Gastroesophageal sphincter (tissue), 4 donors: ENCODE measurements at regions not wholly inside any gene's neighbourhood (a gene's known extent, or its start where the extent isn't known, plus 50 kb on each side); places are given as distances from the start of the nearest gene placed in this dataset.

Source experiments
- ATAC-seq: fragments of 150-250 bp; one replicate; pipeline ENCODE4 v1.9.1; 2016; ENCODE audit warnings: mild to moderate bottlenecking, moderate library complexity
- H3K27ac ChIP-seq, 4 donors: fragments of 200-600 bp; sonication (generic) in 3 of 4; 1 replicate in 3 of 4; 2 replicates in 1 of 4; pipeline ENCODE4 v1.5.1; 2016 to 2019
- H3K27me3 ChIP-seq: fragments of 200-600 bp; sonication (generic); one replicate; pipeline ENCODE4 v1.5.1; 2019
- H3K36me3 ChIP-seq, 2 donors: fragments of 200-600 bp; sonication (generic); one replicate each; pipeline ENCODE4 v1.5.1; 2019; ENCODE audit warnings: control low read depth in 1 of 2
- H3K4me1 ChIP-seq, 3 donors: fragments of 200-600 bp; sonication (generic); 1 replicate in 2 of 3; 2 replicates in 1 of 3; pipeline ENCODE4 v1.5.1; 2016 to 2019; ENCODE audit warnings: control low read depth in 2 of 3
- H3K4me3 ChIP-seq, 2 donors: fragments of 200-600 bp; sonication (generic); one replicate each; pipeline ENCODE4 v1.5.1; 2019; ENCODE audit warnings: mild to moderate bottlenecking in 1 of 2, moderate library complexity in 1 of 2
- H3K9me3 ChIP-seq, 3 donors: fragments of 200-600 bp; sonication (generic); one replicate each; pipeline ENCODE4 v1.5.1; 2017 to 2019; ENCODE audit warnings: control low read depth in 2 of 3
- CTCF ChIP-seq, 4 experiments: fragments of 200-600 bp in 2 of 4; fragments of 450-650 bp in 2 of 4; sonication (generic) in 1 of 4; IDR thresholded peaks; one replicate each; pipeline ENCODE4 v1.5.1; 2017 to 2019; ENCODE audit warnings: antibody characterized with exemption in 4 of 4, mild to moderate bottlenecking in 2 of 4, moderate library complexity in 2 of 4
- EP300 ChIP-seq: sonication (generic); formaldehyde crosslinking; IDR thresholded peaks from one replicate; pipeline ENCODE4 v1.6.1; 2017; ENCODE audit warnings: antibody characterized with exemption, mild to moderate bottlenecking
- POLR2A ChIP-seq, 2 donors: fragments of 450-650 bp; IDR thresholded peaks; one replicate each; pipeline ENCODE4 v1.6.1; 2017; ENCODE audit warnings: antibody characterized with exemption in 2 of 2, mild to moderate bottlenecking in 2 of 2, moderate library complexity in 1 of 2
- POLR2AphosphoS5 ChIP-seq: sonication (generic); formaldehyde crosslinking; IDR thresholded peaks from one replicate; pipeline ENCODE4 v1.6.1; 2017; ENCODE audit warnings: antibody characterized with exemption
- WGBS, 2 donors: methylation state at CpG; one replicate each; pipeline ENCODE4 v1.1.5; 2018; ENCODE audit warnings: low coverage in 1 of 2; 5-methylcytosine and 5-hydroxymethylcytosine counted together

DNA sequence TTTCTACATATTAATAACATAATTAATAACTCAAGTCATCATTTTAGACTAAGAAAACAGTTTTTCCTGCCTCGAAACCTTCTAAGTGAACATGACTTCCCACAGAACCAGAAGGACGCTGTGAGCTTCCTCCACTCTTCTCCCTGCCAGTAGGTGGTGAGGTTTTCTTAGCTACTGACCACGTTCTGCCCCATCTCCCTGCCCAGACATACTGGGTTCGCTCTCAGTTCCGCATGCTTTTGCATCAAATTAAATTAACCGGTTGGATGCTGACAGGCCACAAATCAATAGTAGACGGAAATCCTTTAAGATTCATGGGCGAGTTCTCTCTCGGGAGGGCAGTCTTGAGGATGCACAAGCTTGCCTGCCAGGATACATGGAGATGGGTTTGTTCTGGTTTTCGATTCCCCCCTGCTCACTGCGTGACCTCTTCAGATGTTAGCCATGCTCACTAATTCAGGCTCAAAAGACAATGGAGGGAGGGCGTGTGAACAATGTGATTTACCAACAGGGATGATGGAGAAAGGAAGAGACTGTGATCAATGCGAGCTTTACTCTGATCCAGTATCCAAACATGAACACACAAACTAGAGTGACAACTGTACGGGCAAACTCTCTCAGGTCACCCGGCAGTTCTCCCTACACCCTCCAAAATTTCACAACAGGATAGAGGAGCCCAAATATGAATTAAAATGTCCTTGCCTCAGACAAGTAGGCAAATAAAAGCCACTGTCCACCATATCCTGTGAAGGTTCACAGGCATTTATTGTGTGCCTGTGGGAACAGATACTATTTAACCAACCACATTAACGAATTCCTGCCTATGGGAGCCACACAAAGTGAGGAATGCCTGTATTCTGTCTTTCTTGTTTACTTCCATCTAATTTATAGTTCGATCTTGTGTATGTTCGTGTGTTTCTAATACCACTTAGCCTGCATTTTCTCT lies 375.7 kb downstream of the EIPR1 start:
- H3K27me3 ChIP-seq: peaks cover 32% of the 10 kb centered on the region
- H3K27ac ChIP-seq: no peak overlapping the region
- H3K4me1 ChIP-seq: no peaks in the 10 kb centered on the region
- no peak overlapping the region for H3K4me3 ChIP-seq
- WGBS, 2 donors: 32 to 48% methylated on average over 12 to 16 of the region's 18 CpGs
- ATAC-seq: no peak
- TF ChIP-seq EP300: no peak
- TF ChIP-seq CTCF (IDR thresholded peaks at IDR 0.05): peak in 1 of 4 experiments; percentile 32
- H3K36me3 ChIP-seq: no peaks in the 10 kb centered on the region
- no peaks in the 10 kb centered on the region for H3K9me3 ChIP-seq

DNA sequence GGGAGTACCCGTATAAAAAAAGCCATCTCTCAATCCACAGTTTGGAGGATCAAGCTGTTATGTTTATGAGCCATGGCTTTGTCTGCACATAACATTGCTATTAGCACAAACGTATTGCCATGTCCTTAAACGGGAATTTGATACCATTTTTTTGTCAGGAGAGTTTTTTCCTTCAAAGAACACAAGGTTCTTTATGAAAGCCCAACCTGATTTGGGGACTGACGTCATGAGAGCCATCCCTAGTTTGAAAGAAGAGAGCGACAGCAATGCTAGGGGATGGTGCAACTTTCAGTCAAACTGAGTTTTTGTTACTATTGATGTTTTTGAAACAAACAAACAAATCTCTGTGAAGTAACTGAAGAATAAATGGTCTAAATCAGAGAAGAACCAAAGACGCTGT lies 376.6 kb downstream of the EIPR1 start:
- Histone ChIP-seq H3K27ac (no peak overlapping the region), H3K36me3 (no peaks in the 10 kb centered on the region), H3K27me3 (peaks cover 28% of the 10 kb centered on the region), H3K9me3 (no peaks in the 10 kb centered on the region), H3K4me1 (no peaks in the 10 kb centered on the region), H3K4me3 (no peak overlapping the region)
- no peak for ATAC-seq
- 55 to 69% methylated on average over 5 to 6 of the region's 6 CpGs for WGBS, 2 donors
- TF ChIP-seq CTCF (IDR thresholded peaks at IDR 0.05) (no peak), POLR2A (IDR thresholded peaks at IDR 0.05) (no peak)

- Histone ChIP-seq H3K4me3 (no peak overlapping the region), H3K27ac (no peak overlapping the region), H3K4me1 (no peaks in the 10 kb centered on the region), H3K9me3 (no peaks in the 10 kb centered on the region), H3K36me3 (no peaks in the 10 kb centered on the region), H3K27me3 (peaks cover 20% of the 10 kb centered on the region)
- WGBS, 2 donors: 20 to 68% methylated on average over 4 to 8 of the region's 8 CpGs
- no peak for ATAC-seq
- TF ChIP-seq EP300 (no peak), POLR2A (IDR thresholded peaks at IDR 0.05) (no peak), CTCF (IDR thresholded peaks at IDR 0.05) (no peak), POLR2AphosphoS5 (no peak)
Observed at GRCh38 chr2:3000125-3000524, 377.5 kb downstream of the EIPR1 start.

- TF ChIP-seq POLR2A (IDR thresholded peaks at IDR 0.05) (no peak), POLR2AphosphoS5 (no peak), EP300 (no peak), CTCF (IDR thresholded peaks at IDR 0.05) (no peak)
- H3K27me3 ChIP-seq: peaks cover 18% of the 10 kb centered on the region
- H3K4me3 ChIP-seq: no peak overlapping the region
- WGBS, 2 donors: 59 to 75% methylated on average over 6 to 9 of the region's 9 CpGs
- no peaks in the 10 kb centered on the region for H3K4me1 ChIP-seq
- no peaks in the 10 kb centered on the region for H3K9me3 ChIP-seq
- H3K36me3 ChIP-seq: no peaks in the 10 kb centered on the region
- H3K27ac ChIP-seq: no peak overlapping the region
- no peak for ATAC-seq
Observed at GRCh38 chr2:2998971-2999370, 378.6 kb downstream of the EIPR1 start.

DNA sequence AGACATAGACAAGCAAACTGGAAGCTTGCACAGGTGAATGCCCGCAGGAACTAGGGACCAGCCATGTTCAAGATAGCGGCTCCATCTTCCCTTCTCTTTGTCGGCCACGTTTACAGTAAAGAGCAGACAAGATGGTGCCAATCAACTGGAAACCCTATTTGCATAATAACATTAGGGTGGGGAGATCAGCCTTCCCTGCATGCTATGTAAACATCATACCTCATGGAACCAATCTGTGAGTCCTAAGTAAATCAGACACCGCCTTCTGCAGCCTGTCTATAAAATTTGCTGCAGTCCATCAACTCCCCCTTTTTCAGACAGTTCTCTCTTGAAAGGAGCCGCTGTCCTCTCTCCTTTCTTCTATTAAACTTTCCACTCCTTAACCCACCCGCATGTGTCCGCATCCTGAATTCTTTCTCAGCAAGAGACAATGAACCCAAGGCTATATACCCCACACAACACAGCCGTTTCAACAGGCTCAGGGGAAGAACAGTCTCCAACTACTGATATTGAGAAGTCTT lies 384.4 kb downstream of the EIPR1 start:
- ATAC-seq: no peak
- Histone ChIP-seq H3K27ac (no peak overlapping the region), H3K36me3 (no peaks in the 10 kb centered on the region), H3K27me3 (peaks cover 3% of the 10 kb centered on the region), H3K9me3 (peaks cover 0 to 11% (median 0%) of the 10 kb centered on the region in 3 donors), H3K4me1 (no peaks in the 10 kb centered on the region), H3K4me3 (no peak overlapping the region)
- WGBS, 2 donors: 88 to 97% methylated on average over 5 to 6 of the region's 9 CpGs
- TF ChIP-seq CTCF (IDR thresholded peaks at IDR 0.05) (no peak), POLR2AphosphoS5 (no peak), EP300 (no peak), POLR2A (IDR thresholded peaks at IDR 0.05) (no peak)
